ENCODE measurements at regions not wholly inside any gene's neighbourhood (a gene's known extent, or its start where the extent isn't known, plus 50 kb on each side); places are given as distances from the start of the nearest gene placed in this dataset.

DNA sequence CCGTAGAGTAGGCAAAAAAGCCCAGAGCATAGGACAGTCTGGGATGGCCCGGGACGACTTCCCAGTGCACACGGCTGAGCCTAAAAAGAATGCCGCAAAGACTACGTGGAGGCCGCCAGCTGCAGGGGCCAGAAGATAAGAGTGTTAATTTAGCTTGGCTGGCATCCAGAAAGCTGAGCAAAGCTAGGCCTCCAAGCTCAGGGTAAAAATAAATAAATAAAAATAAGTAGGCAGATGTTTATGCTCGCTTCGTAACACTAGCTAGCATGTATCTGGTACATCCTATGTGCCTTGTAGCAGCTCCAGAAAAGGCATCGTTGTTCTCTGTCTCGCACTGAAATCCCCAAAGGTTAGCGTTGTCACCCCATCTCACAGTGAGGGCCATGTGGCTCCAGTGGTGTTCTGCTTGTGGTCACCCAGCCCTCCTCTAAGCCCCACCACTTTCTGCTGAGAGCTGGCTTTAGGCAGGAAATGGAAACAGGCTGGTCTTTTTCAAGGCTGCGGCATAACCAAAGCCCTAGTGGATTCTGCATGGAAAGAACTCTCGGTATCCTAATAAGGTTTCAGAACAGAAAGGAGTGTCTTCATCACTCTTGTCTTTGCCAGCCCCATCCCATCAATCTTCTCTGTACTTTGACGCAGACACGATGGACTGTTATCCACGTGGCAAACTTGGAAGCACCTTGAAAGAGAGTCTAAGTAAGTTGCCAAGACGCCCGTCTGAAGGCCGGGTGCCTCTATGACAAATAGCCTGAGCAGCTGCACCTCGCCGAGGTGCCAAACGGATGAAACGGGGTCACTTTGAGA, 58.1 kb upstream of the MEF2A start (continued):
- TF ChIP-seq, protein P1, sequence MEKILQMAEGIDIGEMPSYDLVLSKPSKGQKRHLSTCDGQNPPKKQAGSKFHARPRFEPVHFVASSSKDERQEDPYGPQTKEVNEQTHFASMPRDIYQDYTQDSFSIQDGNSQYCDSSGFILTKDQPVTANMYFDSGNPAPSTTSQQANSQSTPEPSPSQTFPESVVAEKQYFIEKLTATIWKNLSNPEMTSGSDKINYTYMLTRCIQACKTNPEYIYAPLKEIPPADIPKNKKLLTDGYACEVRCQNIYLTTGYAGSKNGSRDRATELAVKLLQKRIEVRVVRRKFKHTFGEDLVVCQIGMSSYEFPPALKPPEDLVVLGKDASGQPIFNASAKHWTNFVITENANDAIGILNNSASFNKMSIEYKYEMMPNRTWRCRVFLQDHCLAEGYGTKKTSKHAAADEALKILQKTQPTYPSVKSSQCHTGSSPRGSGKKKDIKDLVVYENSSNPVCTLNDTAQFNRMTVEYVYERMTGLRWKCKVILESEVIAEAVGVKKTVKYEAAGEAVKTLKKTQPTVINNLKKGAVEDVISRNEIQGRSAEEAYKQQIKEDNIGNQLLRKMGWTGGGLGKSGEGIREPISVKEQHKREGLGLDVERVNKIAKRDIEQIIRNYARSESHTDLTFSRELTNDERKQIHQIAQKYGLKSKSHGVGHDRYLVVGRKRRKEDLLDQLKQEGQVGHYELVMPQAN (conservative IDR thresholded peaks at IDR 0.05): no peak
- no peak for TF ChIP-seq TBL1XR1 (IDR thresholded peaks at IDR 0.05; ENCODE audit: low read depth, low read length)
- no peak for TF ChIP-seq YBX1 (IDR thresholded peaks at IDR 0.05)
- no peak for TF ChIP-seq FOXM1 (IDR thresholded peaks at IDR 0.05; ENCODE audit: low read depth, low read length)
- TF ChIP-seq NFYB (IDR thresholded peaks at IDR 0.05; ENCODE audit: insufficient read depth, low read depth, low read length): no peak
- no peak for TF ChIP-seq CHD4 (IDR thresholded peaks at IDR 0.05)
- no peak for TF ChIP-seq JUNB (IDR thresholded peaks at IDR 0.05)
- no peak for TF ChIP-seq STAT1 (conservative IDR thresholded peaks at IDR 0.05)
- no peak for TF ChIP-seq FOS (IDR thresholded peaks at IDR 0.05; ENCODE audit: borderline replicate concordance, extremely low read depth, insufficient read length)
- TF ChIP-seq, protein P2, sequence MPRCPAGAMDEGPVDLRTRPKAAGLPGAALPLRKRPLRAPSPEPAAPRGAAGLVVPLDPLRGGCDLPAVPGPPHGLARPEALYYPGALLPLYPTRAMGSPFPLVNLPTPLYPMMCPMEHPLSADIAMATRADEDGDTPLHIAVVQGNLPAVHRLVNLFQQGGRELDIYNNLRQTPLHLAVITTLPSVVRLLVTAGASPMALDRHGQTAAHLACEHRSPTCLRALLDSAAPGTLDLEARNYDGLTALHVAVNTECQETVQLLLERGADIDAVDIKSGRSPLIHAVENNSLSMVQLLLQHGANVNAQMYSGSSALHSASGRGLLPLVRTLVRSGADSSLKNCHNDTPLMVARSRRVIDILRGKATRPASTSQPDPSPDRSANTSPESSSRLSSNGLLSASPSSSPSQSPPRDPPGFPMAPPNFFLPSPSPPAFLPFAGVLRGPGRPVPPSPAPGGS (IDR thresholded peaks at IDR 0.05; ENCODE audit: borderline replicate concordance, insufficient read depth, low read depth, low read length, poor library complexity, severe bottlenecking): no peak
- TF ChIP-seq FOXK2 (IDR thresholded peaks at IDR 0.05): no peak
- TF ChIP-seq, protein P3, sequence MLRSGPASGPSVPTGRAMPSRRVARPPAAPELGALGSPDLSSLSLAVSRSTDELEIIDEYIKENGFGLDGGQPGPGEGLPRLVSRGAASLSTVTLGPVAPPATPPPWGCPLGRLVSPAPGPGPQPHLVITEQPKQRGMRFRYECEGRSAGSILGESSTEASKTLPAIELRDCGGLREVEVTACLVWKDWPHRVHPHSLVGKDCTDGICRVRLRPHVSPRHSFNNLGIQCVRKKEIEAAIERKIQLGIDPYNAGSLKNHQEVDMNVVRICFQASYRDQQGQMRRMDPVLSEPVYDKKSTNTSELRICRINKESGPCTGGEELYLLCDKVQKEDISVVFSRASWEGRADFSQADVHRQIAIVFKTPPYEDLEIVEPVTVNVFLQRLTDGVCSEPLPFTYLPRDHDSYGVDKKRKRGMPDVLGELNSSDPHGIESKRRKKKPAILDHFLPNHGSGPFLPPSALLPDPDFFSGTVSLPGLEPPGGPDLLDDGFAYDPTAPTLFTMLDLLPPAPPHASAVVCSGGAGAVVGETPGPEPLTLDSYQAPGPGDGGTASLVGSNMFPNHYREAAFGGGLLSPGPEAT (IDR thresholded peaks at IDR 0.05; ENCODE audit: low read depth): peak; percentile 48; the same call in 1 of the 2 replicates
- TF ChIP-seq WRNIP1 (IDR thresholded peaks at IDR 0.05; ENCODE audit: borderline replicate concordance, low read depth, low read length): no peak
- TF ChIP-seq NFYA (IDR thresholded peaks at IDR 0.05; ENCODE audit: borderline replicate concordance, low read depth, low read length): no peak
- TF ChIP-seq, protein P4, sequence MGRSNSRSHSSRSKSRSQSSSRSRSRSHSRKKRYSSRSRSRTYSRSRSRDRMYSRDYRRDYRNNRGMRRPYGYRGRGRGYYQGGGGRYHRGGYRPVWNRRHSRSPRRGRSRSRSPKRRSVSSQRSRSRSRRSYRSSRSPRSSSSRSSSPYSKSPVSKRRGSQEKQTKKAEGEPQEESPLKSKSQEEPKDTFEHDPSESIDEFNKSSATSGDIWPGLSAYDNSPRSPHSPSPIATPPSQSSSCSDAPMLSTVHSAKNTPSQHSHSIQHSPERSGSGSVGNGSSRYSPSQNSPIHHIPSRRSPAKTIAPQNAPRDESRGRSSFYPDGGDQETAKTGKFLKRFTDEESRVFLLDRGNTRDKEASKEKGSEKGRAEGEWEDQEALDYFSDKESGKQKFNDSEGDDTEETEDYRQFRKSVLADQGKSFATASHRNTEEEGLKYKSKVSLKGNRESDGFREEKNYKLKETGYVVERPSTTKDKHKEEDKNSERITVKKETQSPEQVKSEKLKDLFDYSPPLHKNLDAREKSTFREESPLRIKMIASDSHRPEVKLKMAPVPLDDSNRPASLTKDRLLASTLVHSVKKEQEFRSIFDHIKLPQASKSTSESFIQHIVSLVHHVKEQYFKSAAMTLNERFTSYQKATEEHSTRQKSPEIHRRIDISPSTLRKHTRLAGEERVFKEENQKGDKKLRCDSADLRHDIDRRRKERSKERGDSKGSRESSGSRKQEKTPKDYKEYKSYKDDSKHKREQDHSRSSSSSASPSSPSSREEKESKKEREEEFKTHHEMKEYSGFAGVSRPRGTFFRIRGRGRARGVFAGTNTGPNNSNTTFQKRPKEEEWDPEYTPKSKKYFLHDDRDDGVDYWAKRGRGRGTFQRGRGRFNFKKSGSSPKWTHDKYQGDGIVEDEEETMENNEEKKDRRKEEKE (IDR thresholded peaks at IDR 0.05): no peak
- TF ChIP-seq, protein P5, sequence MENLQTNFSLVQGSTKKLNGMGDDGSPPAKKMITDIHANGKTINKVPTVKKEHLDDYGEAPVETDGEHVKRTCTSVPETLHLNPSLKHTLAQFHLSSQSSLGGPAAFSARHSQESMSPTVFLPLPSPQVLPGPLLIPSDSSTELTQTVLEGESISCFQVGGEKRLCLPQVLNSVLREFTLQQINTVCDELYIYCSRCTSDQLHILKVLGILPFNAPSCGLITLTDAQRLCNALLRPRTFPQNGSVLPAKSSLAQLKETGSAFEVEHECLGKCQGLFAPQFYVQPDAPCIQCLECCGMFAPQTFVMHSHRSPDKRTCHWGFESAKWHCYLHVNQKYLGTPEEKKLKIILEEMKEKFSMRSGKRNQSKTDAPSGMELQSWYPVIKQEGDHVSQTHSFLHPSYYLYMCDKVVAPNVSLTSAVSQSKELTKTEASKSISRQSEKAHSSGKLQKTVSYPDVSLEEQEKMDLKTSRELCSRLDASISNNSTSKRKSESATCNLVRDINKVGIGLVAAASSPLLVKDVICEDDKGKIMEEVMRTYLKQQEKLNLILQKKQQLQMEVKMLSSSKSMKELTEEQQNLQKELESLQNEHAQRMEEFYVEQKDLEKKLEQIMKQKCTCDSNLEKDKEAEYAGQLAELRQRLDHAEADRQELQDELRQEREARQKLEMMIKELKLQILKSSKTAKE (IDR thresholded peaks at IDR 0.05; ENCODE audit: low read depth, poor library complexity, severe bottlenecking): peak; percentile 65
- TF ChIP-seq SIX5 (IDR thresholded peaks at IDR 0.05; ENCODE audit: low read depth, low read length, severe bottlenecking): no peak
- TF ChIP-seq TCF7 (IDR thresholded peaks at IDR 0.05; ENCODE audit: borderline replicate concordance): no peak
